HG02870 (cell line): ENCODE measurements at regions not wholly inside any gene's neighbourhood (a gene's known extent, or its start where the extent isn't known, plus 50 kb on each side); places are given as distances from the start of the nearest gene placed in this dataset.

ENCODE experiments used
- ATAC-seq: cut with Tn5 transposase; IDR thresholded peaks from one replicate; pipeline ENCODE4 v1.9.1; 2021; ENCODE audit warnings: mild to moderate bottlenecking, moderate library complexity; ENCODE audit not compliant: unreplicated experiment

DNA sequence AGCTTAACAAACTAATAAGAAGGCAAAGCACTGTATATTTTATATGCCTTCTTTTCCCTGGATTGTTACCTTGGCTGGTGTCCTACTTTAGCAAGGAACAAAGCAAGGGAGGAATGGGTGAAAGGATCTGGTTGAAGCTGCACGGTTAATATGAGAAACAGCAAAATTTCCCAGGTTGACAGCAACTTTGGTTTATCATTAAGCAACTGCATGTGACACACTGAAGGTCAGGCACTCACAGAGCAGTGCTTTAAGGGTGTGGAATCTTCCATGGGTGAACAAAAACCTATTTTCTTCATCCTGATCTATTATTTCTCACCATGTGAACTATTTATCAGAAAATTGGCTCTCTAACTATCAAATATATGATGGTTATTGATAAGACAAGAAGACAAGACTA lies 109.0 kb upstream of the ATP10B start:
- no peak for ATAC-seq

GRCh38 chr5:160960592-160960991 lies 108.6 kb upstream of the ATP10B start:
- ATAC-seq, result no peak

DNA sequence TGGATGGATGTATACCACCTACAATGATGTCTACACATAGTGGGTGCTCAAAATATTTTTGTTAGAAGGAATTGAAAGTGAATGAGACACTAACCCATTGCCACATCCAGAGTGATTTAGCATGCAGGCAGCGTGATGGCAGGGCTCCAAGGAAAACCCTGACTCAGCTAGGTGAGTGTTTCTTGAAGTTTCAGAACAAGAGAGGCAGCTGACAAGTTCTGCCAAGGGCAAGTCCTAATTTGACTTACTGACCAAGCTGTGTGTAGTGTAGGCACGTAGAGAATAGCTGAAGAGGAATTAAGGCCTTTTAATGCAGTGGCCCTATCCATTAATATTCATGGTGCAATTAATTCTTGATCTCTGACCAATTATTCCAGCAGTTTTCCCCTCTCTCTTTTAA lies 107.8 kb upstream of the ATP10B start:
- no peak for ATAC-seq

GRCh38 chr5:160957312-160957861 lies 105.4 kb upstream of the ATP10B start:
- ATAC-seq, result peak; percentile 40

DNA sequence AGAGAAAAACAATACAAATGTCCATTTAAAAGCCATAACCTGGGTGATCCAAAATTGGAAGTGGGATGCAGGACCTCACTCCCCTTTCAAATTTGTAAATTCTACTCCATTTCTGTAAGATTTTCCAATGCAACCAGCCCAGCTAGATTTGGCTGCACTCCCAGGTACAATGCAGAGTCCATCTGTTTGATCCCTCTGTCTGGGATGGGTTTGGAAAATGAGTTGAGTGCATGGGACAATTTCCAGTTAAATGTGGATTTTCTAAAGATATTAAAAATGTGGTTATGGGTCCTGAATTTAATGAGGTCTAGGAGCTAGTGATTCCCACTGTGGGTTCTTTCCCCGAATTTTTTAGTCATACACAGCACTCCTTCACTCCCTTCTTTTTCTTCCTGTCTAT lies 104.0 kb upstream of the ATP10B start:
- ATAC-seq, result no peak

GRCh38 chr5:160950311-160950710 lies 98.3 kb upstream of the ATP10B start:
- ATAC-seq, result no peak

DNA sequence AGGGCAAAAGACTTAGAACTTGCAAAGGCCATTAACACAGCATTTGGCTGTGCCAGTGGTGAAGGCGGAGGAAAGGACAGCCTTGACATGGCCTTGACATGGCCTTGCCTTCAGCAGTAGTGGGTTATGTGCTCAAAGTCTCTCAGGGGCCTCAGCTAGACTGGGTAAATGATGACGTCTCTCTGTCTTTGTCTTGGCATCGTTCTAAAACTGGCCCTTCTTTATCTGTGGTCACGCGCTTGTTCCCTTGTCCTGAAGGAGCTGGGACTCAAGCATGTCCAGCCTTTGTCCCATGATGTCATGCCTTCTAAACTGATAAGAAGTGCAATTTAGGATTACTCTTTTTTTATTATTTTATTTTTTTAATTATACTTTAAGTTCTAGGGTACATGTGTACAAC lies 88.7 kb upstream of the ATP10B start:
- ATAC-seq, result no peak

GRCh38 chr5:160938532-160938931 lies 86.5 kb upstream of the ATP10B start:
- ATAC-seq, result no peak

- ATAC-seq, result no peak
These were observed 85.6 kb upstream of the ATP10B start for GRCh38 chr5:160937570-160937969.

GRCh38 chr5:160935776-160936175 lies 83.8 kb upstream of the ATP10B start:
- no peak for ATAC-seq

DNA sequence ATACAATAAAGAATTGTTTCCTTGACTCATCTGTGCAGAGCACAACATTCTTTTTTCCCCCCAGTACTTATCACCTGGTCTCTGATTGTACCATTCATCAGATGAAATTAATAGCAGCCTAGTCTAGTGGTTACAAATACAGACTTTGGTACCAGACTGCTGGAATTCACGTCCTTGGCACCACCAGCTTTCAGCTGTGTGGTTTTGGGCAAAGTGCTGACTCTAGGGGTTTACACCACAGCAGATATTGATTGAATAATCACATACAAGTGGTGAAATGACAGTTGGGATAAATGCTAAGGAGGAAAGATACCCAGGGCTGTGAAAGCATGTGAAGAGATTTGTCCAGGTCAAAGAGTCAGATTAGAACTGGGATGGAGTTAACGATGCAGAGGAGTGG lies 79.3 kb upstream of the ATP10B start:
- ATAC-seq, result no peak

DNA sequence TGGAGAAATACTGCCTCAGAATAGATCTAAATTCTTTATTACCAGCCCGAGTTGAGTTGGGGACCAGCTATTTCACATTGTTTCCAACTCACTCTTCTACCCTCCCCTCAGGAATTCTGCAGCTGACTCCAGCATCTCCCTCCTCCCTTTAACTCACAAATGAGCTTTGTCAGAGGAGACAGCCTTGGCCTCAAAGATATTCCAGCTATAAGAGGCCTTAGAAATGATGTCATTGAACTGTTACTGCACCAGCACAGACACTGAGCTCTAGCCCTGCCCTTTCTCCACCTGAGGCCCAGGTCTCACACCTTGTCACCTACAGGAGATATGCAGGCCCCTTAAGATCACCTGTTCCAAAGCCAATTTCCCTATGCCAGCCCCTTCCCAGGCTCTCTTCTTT lies 78.4 kb upstream of the ATP10B start:
- ATAC-seq, result no peak

DNA sequence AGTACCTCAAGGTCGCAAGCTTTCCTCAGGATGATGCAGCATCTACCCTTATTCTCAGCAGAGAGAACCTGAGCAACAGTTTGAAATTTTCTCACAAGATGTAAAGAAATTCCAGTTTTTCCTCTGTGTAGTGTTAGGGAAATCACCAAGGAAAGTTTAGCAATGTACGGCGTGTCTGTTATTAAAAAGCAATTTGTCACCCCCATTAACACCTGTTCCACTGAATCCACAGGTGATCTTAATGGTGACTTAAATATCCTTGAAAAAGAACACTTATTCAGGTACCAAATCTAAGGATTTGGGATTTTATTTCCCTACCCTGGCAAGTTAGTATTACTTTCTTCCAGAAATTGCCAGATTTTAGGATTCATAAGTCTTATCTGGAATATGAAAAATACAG lies 77.9 kb upstream of the ATP10B start:
- ATAC-seq, result no peak

DNA sequence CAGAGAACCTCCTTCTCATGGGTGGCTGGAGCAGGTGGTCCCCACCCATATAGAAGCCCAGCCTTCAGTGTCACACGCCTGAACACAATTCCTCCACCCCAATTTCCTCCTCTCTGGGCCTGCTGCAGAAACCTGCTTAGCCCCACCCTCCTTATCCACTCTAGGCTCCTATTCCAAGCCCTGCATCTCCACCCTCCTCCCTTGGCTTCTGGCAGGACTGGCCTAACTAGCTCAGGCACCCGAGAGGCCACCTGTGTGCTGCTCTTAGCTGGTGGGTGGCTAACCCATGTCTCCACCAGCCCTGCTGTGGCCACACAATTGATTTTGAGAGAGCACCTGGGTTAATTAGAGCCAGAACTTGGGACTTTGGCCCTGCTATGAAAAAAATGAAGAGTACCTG lies 77.3 kb upstream of the ATP10B start:
- ATAC-seq, result no peak

DNA sequence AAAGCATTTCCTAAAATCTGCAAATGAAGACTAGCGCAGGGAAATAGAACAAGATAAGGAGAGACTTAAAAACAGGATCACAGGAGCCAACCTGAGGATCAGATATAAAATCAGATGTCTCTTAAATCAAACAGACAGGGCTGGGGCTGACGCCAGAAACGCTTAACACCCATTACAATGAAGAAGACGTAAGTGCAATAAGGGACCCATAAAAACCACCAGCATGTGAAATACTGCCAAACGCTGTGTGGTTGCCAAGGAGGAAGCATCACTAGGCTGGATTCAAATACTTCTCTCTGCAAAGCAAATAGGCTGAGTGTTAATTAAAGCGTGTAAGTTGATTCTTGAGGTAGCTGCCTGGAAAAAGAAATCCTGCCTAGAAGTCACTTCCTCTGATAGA lies 74.4 kb upstream of the ATP10B start:
- no peak for ATAC-seq

DNA sequence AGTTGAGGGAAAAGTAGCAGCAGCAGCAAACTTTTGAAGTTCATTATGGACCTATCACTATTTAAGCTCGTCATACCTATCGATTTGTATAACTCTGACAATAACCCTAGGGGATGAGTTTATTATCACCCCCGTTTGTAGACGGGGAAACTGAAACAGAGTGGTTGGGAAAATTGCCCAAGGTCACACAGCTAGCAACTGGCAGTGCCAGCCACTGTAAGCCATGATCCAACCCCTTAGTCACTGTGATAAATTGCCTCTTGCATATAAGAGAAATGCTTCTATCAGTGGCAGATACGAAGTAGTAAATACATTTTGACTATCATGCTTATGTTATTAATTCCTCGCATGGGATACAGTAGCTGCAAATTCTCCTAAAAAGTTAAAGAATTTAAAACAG lies 73.3 kb upstream of the ATP10B start:
- ATAC-seq, result no peak

GRCh38 chr5:160923936-160924710 lies 72.1 kb upstream of the ATP10B start:
- no peak for ATAC-seq

GRCh38 chr5:160923411-160923810 lies 71.4 kb upstream of the ATP10B start:
- no peak for ATAC-seq

DNA sequence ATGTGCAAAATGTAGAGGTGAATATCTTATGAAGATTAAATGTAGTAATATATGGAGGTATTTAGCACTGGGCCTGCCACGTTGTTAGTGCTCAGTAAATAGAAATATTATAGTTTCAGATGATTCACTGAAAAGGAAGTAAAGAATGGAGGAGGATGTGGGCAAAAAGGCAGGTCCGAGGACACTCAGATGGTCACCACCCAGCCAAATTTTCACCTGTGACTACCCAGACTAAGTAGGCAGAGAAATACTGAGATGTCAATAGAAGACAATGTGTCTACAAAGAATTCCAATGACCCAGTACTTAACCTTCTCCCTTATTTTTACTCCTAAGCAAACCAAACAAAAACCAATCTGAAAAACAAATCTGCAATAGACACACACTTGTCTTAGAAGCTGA lies 70.3 kb upstream of the ATP10B start:
- no peak for ATAC-seq

GRCh38 chr5:160921423-160922285 lies 69.6 kb upstream of the ATP10B start:
- no peak for ATAC-seq

DNA sequence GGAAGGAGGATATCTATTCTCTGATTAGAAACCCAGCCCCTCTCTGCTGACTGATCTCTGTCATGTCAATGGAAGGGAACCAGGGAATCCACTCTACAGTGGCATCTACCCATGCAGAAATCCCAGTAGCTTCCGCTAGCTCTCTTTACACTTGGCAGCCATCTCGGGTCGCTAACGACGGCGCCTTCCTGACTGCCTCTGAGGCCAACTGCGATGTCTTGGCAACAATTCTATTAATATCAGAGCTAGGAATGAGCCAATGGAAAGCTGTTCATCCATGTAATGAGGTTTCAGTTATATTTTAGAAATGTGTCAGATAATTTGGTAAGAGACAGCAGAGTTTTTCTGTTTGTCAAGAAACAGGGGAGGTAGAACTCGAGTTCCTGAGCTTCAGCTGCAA lies 67.6 kb upstream of the ATP10B start:
- ATAC-seq, result no peak

DNA sequence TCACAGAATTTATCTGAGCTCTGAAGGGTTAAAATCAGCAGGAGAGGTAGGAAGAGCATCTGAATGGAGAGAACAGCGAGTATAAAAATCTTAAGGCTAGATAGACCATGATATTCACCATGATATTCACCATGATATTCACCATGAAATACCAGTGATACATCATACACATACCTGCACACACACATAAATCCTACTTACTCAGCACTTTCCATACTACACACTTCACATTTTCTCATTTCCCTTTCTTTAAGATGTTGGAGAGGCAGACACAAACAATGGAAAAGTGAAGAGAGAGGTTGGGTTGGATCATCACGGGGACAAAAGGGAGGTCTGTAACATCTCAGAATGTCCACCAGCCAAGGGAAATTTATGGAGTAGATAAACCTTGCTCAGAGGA lies 66.4 kb upstream of the ATP10B start:
- no peak for ATAC-seq
